ENCODE measurements at regions not wholly inside any gene's neighbourhood (a gene's known extent, or its start where the extent isn't known, plus 50 kb on each side); places are given as distances from the start of the nearest gene placed in this dataset.

- DNase-seq = no peak
These were observed 436.8 kb downstream of the BCL11B start for GRCh38 chr14:98835051-98835824.

- no peak for DNase-seq
These were observed 436.2 kb downstream of the BCL11B start for GRCh38 chr14:98835825-98836100.

- no peak for DNase-seq
These were observed 431.9 kb downstream of the BCL11B start for GRCh38 chr14:98840091-98840490.

DNA sequence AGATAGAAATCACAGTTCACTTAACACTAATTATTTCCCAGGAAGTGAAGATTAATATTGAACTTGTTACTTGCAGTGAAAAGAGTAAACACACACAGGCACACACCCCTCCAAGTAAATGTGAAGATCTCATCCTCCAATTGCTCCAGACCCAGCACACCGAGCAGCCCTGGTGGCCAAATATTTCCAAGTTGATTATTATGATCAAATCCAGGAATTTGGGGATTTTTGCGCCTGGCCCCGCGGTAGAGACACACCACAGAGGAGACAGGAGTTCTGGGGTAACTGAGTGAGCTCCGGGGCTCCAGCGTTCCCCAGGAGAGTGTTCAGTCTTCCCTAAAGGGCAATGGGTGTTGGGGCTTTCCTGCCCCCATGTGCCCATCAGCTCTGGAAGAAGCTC, 431.5 kb downstream of the BCL11B start:
- no peak for DNase-seq

DNA sequence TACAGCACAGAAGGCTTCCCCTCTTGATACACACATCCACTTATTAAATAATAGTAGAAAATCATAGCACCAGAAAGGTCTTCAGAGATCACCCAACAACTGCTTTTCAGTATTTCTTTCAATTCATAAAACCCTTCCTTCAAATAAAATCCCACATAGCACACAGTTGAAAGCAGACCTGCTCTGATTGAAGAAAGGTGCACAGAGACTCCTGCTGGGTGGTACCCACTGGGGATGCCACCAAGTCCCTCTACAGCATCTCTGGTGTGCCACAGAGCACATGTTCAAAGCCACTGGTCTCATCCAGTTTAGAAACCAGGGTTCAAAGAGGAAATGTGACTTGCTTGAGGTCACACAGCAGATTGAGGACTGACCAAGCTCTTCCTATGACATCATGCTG, 427.5 kb downstream of the BCL11B start:
- no peak for DNase-seq

DNA sequence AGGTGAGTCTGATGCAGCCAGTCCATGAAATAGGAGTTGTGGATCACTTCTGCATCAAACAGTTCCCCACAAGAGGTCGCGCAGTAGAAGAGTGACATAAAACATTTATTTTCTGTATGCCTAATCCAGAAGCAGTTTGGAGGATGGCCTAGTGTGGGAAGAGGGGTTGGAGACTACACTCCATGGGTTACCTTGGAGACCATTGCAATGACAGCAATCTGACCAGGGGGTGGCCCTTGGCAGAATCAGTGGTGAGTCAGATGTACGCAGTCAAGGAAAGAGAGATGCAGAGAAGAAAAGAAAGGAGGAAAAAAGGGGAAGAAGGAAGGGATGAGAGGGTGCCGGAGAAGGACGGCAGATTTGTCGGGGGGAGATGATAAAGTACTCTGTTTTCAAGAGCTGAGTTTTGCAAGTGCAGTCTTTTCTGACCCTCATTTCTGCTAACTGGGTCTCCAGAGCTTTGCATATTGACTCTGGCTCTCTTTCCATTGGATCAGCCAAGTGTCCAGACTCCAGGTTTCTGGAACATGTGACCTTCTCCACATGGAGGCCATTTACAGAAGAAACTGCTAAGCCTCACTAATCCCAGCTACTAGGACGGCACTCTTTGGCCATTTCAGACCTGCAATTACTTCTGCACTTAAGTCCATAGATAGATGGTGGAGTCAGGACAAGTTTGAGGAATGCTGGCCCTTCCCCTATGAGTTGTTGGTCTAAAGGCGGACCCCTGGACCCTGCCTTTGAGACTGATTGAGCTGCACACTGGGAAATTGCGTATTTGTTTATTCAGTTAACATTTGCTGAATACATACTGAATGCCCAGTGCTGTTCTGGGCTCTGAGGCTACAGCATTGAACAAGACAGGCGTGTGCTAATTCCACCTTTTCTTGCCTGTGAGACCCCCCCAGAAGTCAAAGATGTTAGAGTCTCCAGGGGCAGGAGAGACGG, 424.2 kb downstream of the BCL11B start:
- DNase-seq = no peak

- DNase-seq = no peak
These were observed 418.8 kb downstream of the BCL11B start for GRCh38 chr14:98853063-98853729.

DNA sequence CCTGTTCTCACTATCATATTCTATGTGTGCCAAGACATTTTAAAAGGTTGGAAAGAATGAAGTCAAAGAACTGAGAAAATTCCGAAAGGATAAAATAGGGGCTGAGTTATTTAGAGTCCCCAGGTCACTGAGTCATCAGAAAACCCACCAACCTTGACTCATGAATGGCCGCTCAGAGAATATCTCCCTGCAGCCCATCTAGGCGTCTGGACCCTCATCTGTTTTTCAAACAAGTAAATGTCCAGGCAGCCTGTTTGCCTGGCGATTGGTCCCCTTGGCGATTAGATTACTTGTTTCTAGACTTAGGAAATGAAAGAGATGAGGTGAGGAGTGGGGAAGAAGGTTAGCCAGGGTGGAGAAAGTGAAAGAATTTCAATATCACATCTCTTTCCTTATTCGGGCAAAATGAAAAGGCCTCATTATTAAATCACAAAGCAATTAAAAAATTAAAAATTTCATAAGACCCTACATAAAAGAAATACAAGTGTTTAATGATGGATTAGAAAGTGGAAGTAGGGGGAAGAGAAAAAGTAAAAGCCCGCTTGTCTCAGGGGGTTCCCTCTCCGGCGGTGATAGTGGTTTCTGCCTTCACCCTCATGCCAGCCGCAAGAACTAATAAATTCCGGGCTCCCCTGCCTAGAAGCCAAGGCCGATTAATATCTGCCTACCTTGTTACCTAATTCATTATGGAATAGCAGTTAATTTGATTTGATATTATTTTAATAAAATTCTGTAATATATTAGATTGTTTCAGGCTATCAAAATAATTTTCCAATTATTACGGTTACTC, 415.9 kb downstream of the BCL11B start:
- no peak for DNase-seq

GRCh38 chr14:98858158-98858557, 413.8 kb downstream of the BCL11B start:
- no peak for DNase-seq

DNA sequence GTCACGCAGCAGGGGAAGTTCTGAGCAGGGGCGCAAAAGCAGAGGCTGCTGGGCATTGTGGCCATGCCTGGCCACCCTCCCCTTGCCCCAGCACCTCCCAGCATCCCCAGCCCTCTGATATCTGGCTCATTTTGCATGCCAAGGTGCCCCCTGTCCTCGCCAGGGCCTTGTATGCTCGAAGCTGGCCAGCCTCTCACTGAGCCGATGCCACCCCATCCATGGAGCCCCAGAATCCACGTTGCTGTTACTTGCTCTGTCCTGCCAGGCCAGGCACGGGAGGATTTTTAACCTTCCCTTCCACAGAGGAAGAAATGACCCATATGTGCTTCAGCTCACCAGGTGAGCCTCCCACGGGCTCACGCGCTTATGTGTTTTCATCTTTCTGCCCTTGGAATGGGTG, 413.4 kb downstream of the BCL11B start:
- DNase-seq = no peak

GRCh38 chr14:98859301-98859700, 412.7 kb downstream of the BCL11B start:
- DNase-seq = no peak

DNA sequence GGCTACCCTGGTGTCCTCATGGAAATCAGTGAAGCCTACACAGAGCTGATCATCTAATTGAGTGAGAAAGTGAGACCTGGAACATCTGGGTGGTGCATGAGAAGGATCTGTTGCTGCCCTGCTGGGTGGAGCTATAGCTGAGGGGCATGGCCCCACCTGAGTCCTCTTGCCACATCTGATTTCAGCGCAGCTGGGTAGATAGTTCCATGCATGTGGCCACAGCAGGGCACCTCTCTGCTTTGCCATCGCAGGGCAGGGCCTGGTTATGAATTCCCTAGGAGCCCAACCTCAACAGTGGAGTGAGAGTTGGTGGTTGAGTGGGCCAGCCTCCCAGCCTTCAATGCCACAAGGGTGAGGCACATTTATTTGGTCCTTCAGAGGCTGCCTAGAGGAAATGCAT, 407.8 kb downstream of the BCL11B start:
- DNase-seq = no peak

GRCh38 chr14:98867146-98867545, 404.9 kb downstream of the BCL11B start:
- no peak for DNase-seq

- DNase-seq = no peak
These were observed 404.3 kb downstream of the BCL11B start for GRCh38 chr14:98867726-98868125.

- no peak for DNase-seq
These were observed 403.1 kb downstream of the BCL11B start for GRCh38 chr14:98868866-98869265.

DNA sequence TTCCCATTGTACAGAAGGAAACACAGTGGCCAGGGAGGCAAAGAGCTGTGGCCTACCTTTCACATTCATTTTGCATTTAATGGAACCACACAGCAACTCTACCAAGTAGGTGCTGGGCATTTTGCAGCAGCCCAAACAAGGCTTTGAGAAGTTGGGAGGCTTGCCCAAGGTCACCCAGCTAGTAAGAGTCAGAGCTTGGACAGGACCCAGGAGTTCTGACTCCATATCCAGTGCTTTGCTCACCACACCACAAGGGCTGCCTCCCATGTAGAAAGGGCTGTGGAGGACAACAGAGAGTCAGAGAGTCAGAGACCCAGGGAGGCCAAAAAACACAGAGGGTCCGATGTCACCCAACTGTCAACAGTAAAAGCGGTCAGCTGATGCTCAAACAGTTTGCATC, 400.2 kb downstream of the BCL11B start:
- DNase-seq = no peak

DNA sequence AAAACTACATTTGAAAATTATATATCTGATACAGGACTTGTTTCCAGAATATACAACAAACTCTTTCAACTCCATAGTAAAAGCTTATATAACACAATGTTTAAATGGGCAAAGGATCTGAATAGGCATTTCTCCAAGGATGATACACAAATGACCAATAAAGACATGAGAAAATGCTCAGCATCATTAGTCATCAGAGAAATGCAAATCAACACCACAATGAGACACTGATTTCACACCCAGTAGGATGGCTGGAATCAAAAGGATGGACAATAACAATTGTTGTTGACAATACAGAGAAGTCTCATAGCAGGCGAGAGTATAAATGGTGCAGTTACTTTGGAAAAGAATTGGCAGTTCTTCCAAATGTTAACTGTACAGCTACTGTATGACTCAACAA, 394.9 kb downstream of the BCL11B start:
- DNase-seq = no peak

DNA sequence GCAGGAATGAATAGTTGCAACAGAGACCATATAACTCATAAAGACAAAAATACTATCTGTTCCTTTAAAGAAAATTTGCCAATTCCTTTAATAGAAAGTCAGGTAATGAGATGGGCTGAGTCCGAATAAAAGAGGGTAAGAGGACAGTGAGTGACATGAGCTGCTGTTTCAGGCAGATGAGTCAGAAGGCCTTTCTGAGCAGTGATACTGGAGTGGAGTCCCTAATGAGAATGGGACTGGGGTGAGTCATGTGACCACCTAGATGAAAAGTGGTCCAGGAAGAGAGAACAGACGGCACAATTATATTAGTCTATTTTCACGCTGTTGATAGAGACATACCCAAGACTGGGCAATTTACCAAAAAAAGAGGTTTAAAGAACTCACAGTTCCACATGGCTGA, 393.7 kb downstream of the BCL11B start:
- no peak for DNase-seq

GRCh38 chr14:98886982-98887381, 385.0 kb downstream of the BCL11B start:
- DNase-seq = no peak

DNA sequence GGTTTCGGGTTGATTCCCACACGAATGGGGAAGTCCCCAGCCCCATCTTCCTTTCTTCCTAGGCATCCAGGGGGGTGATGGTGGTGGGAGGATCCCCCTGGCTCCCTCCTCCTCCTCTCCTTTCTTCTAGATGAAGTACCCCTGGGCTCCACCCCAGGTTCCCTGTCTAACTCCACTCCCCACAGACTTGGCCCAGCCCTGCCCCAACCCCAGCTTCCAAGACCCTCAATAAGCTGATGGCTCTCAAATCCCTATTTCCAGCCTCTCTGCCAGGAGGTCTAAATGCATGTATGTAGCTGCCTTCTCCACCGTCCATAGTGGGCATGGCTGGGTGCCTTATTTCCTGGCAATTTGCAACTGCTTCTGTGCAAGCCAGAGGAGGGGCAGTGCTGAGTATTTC, 383.7 kb downstream of the BCL11B start:
- no peak for DNase-seq

DNA sequence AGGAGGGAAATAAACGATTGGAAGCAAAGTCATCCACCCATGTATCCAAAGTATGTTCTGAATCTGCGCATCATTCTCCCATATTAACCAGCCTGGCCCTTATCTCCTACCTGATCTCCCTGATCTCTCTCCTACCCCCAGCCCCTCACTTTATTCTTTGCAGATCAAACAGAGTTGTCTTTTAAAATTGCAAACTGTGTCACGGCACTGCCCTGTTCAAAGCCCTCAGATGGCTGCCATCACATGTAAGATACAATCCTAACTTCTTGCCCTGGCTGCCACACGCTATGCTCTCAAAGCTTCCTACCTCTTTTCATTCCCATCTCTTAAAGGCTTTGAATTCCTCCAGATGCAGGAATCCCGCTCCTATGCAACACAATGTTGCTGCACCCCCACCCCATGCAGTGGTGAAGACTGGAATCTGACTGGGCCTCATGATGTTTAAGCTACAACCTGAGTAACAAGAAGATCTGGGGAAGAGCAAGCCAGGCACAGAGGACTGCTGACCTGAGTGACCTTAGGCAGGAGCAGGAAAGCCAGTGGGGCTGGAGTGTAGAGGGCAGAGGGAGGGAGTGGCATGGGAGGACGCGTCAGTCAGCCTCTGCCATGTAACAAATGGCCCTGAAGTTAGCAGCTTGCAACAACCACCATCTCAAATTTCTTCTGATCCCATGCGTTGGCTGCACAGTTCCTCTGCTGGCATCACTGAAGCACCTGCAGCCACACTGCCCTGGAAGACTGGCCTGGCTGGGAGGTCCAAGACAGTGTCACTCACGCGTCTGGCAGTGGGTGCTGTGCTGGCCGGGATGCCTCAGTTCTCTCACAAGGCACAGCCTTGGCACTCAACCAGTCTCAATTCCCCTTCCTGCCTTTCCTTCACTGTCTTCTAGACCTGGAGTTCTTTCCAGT, 382.8 kb downstream of the BCL11B start:
- no peak for DNase-seq

DNA sequence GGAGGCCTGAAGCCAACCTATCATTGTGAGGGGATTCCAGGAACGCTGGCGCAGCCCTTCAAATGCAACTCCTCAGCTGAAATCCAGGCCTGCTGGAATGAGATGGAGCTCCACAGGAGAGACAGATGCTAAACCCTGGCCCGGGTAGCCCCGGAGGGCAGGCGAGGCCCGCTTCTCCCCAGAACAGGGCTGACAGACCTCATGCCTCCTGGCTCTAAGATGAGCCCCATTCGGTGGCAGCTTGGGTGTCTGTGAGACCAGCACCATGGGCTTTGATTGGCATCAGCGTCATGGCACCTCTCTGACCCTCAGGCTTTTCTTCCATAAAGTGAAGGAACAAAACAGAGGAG, 382.2 kb downstream of the BCL11B start:
- no peak for DNase-seq
